Glomerular visceral epithelial cell (primary cell): ENCODE measurements at regions not wholly inside any gene's neighbourhood (a gene's known extent, or its start where the extent isn't known, plus 50 kb on each side); places are given as distances from the start of the nearest gene placed in this dataset.
"Not testable (repeated sequence)": the region's sequence is repeated elsewhere in the genome, so short reads cannot be mapped to it uniquely, and the experiment has no call there.

Source experiments
- DNase-seq: peaks from one replicate; pipeline ENCODE4 v3.0.0-alpha.2; 2016; ENCODE audit errors: extremely low spot score

GRCh38 chr10:53076948-53077347 is 304.4 kb upstream of the MBL2 start:
- no peak for DNase-seq

GRCh38 chr10:53075469-53075868 is 302.9 kb upstream of the MBL2 start:
- DNase-seq: no peak

GRCh38 chr10:53072144-53072543 is 299.6 kb upstream of the MBL2 start:
- no peak for DNase-seq

GRCh38 chr10:53071505-53072125 is 299.0 kb upstream of the MBL2 start:
- DNase-seq: no peak

GRCh38 chr10:53069013-53069412 is 296.4 kb upstream of the MBL2 start:
- DNase-seq: no peak

- no peak for DNase-seq
Measured at GRCh38 chr10:53064614-53065013, 292.0 kb upstream of the MBL2 start.

- no peak for DNase-seq
Measured at GRCh38 chr10:53063805-53064204, 291.2 kb upstream of the MBL2 start.

- no peak for DNase-seq
Measured at GRCh38 chr10:53052521-53053164, 280.1 kb upstream of the MBL2 start.

GRCh38 chr10:53045315-53045714 is 272.7 kb upstream of the MBL2 start:
- DNase-seq: no peak

- DNase-seq: not testable (repeated sequence)
Measured at GRCh38 chr10:53035823-53036222, 263.2 kb upstream of the MBL2 start.

GRCh38 chr10:53033396-53033795 is 260.8 kb upstream of the MBL2 start:
- no peak for DNase-seq

GRCh38 chr10:53029872-53030849 is 257.6 kb upstream of the MBL2 start:
- DNase-seq: peak; percentile 55

GRCh38 chr10:53029449-53029848 is 256.9 kb upstream of the MBL2 start:
- no peak for DNase-seq

- not testable (repeated sequence) for DNase-seq
Measured at GRCh38 chr10:53025765-53026164, 253.2 kb upstream of the MBL2 start.

- DNase-seq: peak; percentile 55
Measured at GRCh38 chr10:53025172-53025711, 252.7 kb upstream of the MBL2 start.

GRCh38 chr10:53023411-53023810 is 250.8 kb upstream of the MBL2 start:
- no peak for DNase-seq

- no peak for DNase-seq
Measured at GRCh38 chr10:53022611-53023088, 250.1 kb upstream of the MBL2 start.

GRCh38 chr10:53013201-53013810 is 240.7 kb upstream of the MBL2 start:
- no peak for DNase-seq

- DNase-seq: no peak
Measured at GRCh38 chr10:53009961-53010907, 237.7 kb upstream of the MBL2 start.

- DNase-seq: no peak
Measured at GRCh38 chr10:53007527-53007842, 234.9 kb upstream of the MBL2 start.
